Left colon (tissue), 2 donors: ENCODE measurements at regions not wholly inside any gene's neighbourhood (a gene's known extent, or its start where the extent isn't known, plus 50 kb on each side); places are given as distances from the start of the nearest gene placed in this dataset.
"Not testable (repeated sequence)": the region's sequence is repeated elsewhere in the genome, so short reads cannot be mapped to it uniquely, and the experiment has no call there.

Experiments
- ATAC-seq: fragments of 200-7000 bp; cut with Tn5 transposase; one replicate; pipeline ENCODE4 v1.9.1; 2020; ENCODE audit warnings: mild to moderate bottlenecking, moderate library complexity
- DNase-seq, 2 donors: peaks; one replicate each; pipeline ENCODE4 v3.0.0-alpha.2; 2020
- intact Hi-C, 2 donors: fragments of 100-400 bp; cut with DNase I in 1 of 2; cut with micrococcal nuclease in 1 of 2; formaldehyde crosslinking; loops; one replicate each; pipeline versions ENCODE4 v1.11.2 to v1.14.0; 2022; cut with DNase I, micrococcal nuclease
- donor health status: DM: no; HTN: no; CAD: no.
- donor health status: DM: yes; HTN: yes; CAD: no.

GRCh38 chr13:27360562-27360961 lies 63.9 kb upstream of the GTF3A start:
- ATAC-seq = no peak
- intact Hi-C loops = loop anchor here (5.0 to 10.0 kb wide), 2 partner anchors 413 to 464 kb away; no protein-coding TSS in a partner anchor
- DNase-seq = no peak

GRCh38 chr13:27362064-27362751 lies 62.2 kb upstream of the GTF3A start:
- ATAC-seq (peak; percentile 95), DNase-seq (peak; percentile 82 to 93)
- intact Hi-C loops = loop anchor here (5.0 to 10.0 kb wide), 2 partner anchors 415 to 463 kb away; no protein-coding TSS in a partner anchor

DNA sequence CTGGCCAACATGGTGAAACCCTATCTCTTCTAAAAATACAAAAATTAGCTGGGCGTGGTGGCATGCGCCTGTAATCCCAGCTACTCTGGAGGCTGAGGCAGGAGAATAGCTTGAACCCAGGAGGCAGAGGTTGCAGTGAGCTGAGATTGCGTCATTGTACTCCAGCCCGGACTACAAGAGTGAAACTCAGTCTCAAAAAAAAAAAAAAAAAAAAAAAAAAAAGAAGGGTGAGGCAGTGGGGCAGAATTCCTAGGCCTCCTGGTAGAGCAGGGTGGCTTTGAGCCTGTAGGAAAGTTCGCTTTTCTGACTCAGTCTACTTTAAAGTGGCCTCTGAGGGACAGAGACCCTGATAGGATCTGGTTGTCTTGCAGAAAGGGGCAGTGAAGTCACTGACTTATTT lies 60.8 kb upstream of the GTF3A start:
- not testable (repeated sequence) for DNase-seq, ATAC-seq
- intact Hi-C loops = loop anchor here (5.0 to 10.0 kb wide), 2 partner anchors 416 to 461 kb away; no protein-coding TSS in a partner anchor

DNA sequence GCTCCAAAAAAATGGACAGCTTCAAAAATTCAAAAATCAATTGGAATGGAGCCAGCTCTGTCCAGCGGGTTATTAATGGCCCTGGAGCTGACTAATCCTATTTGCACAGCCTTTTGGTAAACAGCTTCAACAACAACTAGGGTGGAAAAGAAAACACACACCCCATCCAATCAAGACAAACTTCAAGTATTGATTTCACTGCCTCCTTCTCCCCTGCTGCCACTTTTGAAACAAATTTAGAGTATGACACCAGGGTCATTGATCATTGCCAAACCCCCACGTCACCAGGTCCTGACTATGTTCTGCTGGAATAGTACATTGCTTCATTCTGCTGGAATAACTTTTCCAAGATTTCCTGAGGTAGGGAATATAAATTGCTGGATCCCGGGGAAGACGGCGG lies 56.8 kb upstream of the GTF3A start:
- intact Hi-C loops = loop anchor here in 1 of 2 donors (10.0 kb wide), 1 partner anchor 457 kb away; no protein-coding TSS in a partner anchor
- ATAC-seq (no peak), DNase-seq (no peak)

DNA sequence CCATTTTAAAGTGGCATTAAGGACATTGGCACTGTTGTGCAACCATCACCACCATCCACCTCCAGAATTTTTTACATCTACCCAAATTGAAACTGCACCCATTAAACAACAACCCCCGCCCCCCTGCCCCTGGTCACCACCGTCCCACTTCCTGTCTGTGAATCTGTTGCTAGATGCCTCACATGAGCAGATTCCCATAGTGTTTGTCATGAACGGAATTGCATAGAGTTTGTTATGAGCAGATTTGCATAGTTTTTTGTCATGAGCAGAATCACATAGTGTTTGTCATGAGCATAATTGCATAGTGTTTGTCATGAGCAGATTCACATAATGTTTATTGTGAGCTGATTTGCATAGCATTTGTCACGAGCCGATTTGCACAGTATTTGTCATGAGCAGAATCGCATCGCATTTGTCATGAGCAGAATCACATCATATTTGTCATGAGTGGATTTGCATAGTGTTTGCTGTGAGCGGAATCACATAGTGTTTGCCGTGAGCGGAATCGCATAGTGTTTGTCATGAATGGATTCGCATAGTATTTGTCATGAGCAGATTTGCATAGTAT lies 54.0 kb upstream of the GTF3A start:
- intact Hi-C loops = loop anchor here in 1 of 2 donors (10.0 kb wide), 2 partner anchors 164 to 614 kb away; partner anchors contain the start of gene URAD
- DNase-seq (no peak), ATAC-seq (no peak)

DNA sequence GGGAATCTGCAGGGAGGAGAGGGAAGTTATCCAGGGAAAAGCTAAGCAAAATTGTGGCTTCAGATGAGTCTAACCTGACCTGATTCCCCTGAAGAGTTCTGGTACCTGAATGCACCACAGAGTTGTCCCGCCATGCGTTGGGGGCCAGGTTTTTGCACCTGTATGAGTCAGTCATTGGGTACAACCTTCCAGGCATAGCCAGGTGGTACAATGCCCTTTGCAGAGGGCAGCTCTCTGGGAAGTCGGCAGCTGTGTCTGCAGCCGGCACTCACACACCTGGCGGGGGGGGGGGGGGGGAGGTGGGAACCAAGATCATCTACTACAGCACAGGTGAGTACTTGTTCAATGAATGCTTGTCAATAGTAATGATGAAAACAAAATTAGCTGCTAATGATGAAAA lies 52.5 kb upstream of the GTF3A start:
- no peak for ATAC-seq
- no peak for DNase-seq
- intact Hi-C loops = loop anchor here in 1 of 2 donors (10.0 kb wide), 2 partner anchors 163 to 613 kb away; partner anchors contain the start of gene URAD

GRCh38 chr13:27372896-27373295 lies 51.5 kb upstream of the GTF3A start:
- intact Hi-C loops = loop anchor here in 1 of 2 donors (10.0 kb wide), 2 partner anchors 162 to 612 kb away; partner anchors contain the start of gene URAD
- ATAC-seq = peak; percentile 68
- peak; percentile 68 to 77 for DNase-seq

DNA sequence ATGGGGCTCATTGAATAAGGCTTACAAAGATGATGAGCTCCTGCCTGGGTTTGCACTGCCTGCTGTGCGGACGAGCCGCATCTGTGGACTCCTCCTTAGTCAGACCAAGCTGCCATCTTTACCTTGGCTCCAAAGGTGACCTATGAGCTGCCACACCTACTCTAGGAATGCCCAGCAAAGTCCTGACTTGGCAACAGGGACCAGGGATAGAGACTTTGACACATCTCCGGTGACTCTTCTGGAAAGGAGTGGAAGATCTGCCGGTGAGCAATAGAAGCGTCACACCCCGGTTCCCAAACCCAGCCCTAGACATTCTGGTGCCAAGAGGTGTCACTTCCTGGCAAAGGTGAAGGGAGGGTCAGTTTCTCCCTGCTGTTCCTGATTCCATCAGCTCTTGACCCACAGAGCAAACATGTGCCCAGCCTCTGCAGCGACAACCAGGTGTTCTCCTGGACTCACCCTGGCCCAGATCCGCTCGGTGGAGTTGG lies 50.2 kb upstream of the GTF3A start:
- DNase-seq = peak; percentile 43 to 70
- peak; percentile 71 for ATAC-seq
- intact Hi-C loops = loop anchor here in 1 of 2 donors (2.0 to 10.0 kb wide), 3 partner anchors 161 to 611 kb away; partner anchors contain the start of gene URAD
